Germinal center (tissue), 1 donor: ENCODE measurements at regions not wholly inside any gene's neighbourhood (a gene's known extent, or its start where the extent isn't known, plus 50 kb on each side); places are given as distances from the start of the nearest gene placed in this dataset.

Experiments used
- DNase-seq: peaks from one replicate; pipeline ENCODE4 v3.0.0; 2012; ENCODE audit warnings: mixed read lengths, low spot score

GRCh38 chr13:72166102-72166650 lies 299.2 kb upstream of the DACH1 start:
- DNase-seq = no peak

- no peak for DNase-seq
These were observed 298.3 kb upstream of the DACH1 start for GRCh38 chr13:72165276-72165675.

GRCh38 chr13:72164811-72165210 lies 297.8 kb upstream of the DACH1 start:
- DNase-seq = no peak

GRCh38 chr13:72163678-72164077 lies 296.7 kb upstream of the DACH1 start:
- DNase-seq = no peak

- no peak for DNase-seq
These were observed 294.0 kb upstream of the DACH1 start for GRCh38 chr13:72160977-72161376.

GRCh38 chr13:72156760-72157159 lies 289.8 kb upstream of the DACH1 start:
- no peak for DNase-seq

- no peak for DNase-seq
These were observed 286.3 kb upstream of the DACH1 start for GRCh38 chr13:72153272-72153671.

GRCh38 chr13:72151241-72151640 lies 284.2 kb upstream of the DACH1 start:
- no peak for DNase-seq

GRCh38 chr13:72150502-72150901 lies 283.5 kb upstream of the DACH1 start:
- no peak for DNase-seq

- no peak for DNase-seq
These were observed 282.7 kb upstream of the DACH1 start for GRCh38 chr13:72149701-72150100.

- no peak for DNase-seq
These were observed 279.8 kb upstream of the DACH1 start for GRCh38 chr13:72146816-72147215.

- no peak for DNase-seq
These were observed 278.4 kb upstream of the DACH1 start for GRCh38 chr13:72145383-72145782.

GRCh38 chr13:72144636-72145035 lies 277.6 kb upstream of the DACH1 start:
- DNase-seq = no peak

GRCh38 chr13:72141855-72142519 lies 275.0 kb upstream of the DACH1 start:
- DNase-seq = no peak

- no peak for DNase-seq
These were observed 272.2 kb upstream of the DACH1 start for GRCh38 chr13:72139192-72139591.

GRCh38 chr13:72132075-72132474 lies 265.1 kb upstream of the DACH1 start:
- DNase-seq = no peak

GRCh38 chr13:72129117-72129516 lies 262.1 kb upstream of the DACH1 start:
- no peak for DNase-seq

- no peak for DNase-seq
These were observed 260.0 kb upstream of the DACH1 start for GRCh38 chr13:72127031-72127430.

GRCh38 chr13:72126424-72126823 lies 259.4 kb upstream of the DACH1 start:
- DNase-seq = no peak

- no peak for DNase-seq
These were observed 258.6 kb upstream of the DACH1 start for GRCh38 chr13:72125561-72125960.

- no peak for DNase-seq
These were observed 255.8 kb upstream of the DACH1 start for GRCh38 chr13:72122661-72123255.

GRCh38 chr13:72121466-72121865 lies 254.5 kb upstream of the DACH1 start:
- no peak for DNase-seq

- no peak for DNase-seq
These were observed 253.6 kb upstream of the DACH1 start for GRCh38 chr13:72120632-72121031.

- DNase-seq = no peak
These were observed 246.9 kb upstream of the DACH1 start for GRCh38 chr13:72113931-72114330.
